ENCODE measurements at regions not wholly inside any gene's neighbourhood (a gene's known extent, or its start where the extent isn't known, plus 50 kb on each side); places are given as distances from the start of the nearest gene placed in this dataset.

DNA sequence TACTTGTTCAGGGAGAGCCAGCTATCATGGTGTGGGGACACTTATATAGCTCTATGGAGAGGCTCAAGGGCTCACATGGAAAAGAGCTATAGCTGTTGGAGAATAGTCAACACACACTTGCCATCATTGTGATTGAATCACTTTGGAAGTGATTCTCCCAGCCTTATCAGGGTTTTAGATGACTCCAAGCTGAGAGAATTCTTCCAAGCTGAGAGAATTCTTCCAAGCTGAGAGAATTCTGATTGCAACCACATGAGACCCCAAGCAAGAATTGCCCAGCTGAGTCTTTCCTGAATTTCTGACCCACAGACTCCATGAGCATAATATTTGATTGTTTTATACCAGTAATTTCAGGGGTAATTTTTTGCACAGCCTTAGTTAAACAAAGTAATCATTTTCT is 1318.3 kb upstream of the RAG2 start:
- no peak overlapping the region for H4K91ac ChIP-seq (ENCODE audit: insufficient read length, low read depth, low read length)
- no peak overlapping the region for H2BK15ac ChIP-seq (ENCODE audit: low read depth, low read length)
- H4K20me1 ChIP-seq (ENCODE audit: control insufficient read depth, insufficient read depth, insufficient read length), result no peaks in the 10 kb centered on the region
- H3K79me2 ChIP-seq (ENCODE audit: insufficient read depth, low read length), result no peaks in the 10 kb centered on the region
- TF ChIP-seq, protein P1, sequence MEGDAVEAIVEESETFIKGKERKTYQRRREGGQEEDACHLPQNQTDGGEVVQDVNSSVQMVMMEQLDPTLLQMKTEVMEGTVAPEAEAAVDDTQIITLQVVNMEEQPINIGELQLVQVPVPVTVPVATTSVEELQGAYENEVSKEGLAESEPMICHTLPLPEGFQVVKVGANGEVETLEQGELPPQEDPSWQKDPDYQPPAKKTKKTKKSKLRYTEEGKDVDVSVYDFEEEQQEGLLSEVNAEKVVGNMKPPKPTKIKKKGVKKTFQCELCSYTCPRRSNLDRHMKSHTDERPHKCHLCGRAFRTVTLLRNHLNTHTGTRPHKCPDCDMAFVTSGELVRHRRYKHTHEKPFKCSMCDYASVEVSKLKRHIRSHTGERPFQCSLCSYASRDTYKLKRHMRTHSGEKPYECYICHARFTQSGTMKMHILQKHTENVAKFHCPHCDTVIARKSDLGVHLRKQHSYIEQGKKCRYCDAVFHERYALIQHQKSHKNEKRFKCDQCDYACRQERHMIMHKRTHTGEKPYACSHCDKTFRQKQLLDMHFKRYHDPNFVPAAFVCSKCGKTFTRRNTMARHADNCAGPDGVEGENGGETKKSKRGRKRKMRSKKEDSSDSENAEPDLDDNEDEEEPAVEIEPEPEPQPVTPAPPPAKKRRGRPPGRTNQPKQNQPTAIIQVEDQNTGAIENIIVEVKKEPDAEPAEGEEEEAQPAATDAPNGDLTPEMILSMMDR (conservative IDR thresholded peaks at IDR 0.05), result no peak
- H3K27me3 Mint-ChIP-seq (ENCODE audit: low read depth), result no peaks in the 10 kb centered on the region
- no peak for DNase-seq
- no peaks in the 10 kb centered on the region; the same call in 1 of the 2 replicates for H3K4me1 ChIP-seq (ENCODE audit: insufficient read depth, low read length)
- no peak overlapping the region for H3K4me2 ChIP-seq (ENCODE audit: insufficient read depth, insufficient read length, low read length)
- H3K23ac ChIP-seq (ENCODE audit: insufficient read length, low read depth, low read length), result no peak overlapping the region
- H3K27ac Mint-ChIP-seq, result no peak overlapping the region
- no peaks in the 10 kb centered on the region for H3K9me3 ChIP-seq (ENCODE audit: control insufficient read depth, low read depth, low read length)
- peaks cover 7 to 12% of the 10 kb centered on the region in 2 experiments for H3K4me1 Mint-ChIP-seq
- no peak overlapping the region for H2AK5ac ChIP-seq (ENCODE audit: insufficient read length, low read length)
- H3K9me3 Mint-ChIP-seq, result no peaks in the 10 kb centered on the region; a peak in 2 of 5 replicates
- H3K9ac ChIP-seq (ENCODE audit: extremely low read depth, insufficient read length, low read length), result no peak overlapping the region
- H3K56ac ChIP-seq (ENCODE audit: insufficient read length, low read depth, low read length), result no peak overlapping the region
- H3K79me1 ChIP-seq (ENCODE audit: insufficient read depth, low read depth, low read length, poor library complexity, severe bottlenecking), result no peaks in the 10 kb centered on the region
- H3K27me3 ChIP-seq (ENCODE audit: insufficient read depth, low read length), result no peaks in the 10 kb centered on the region
- H2BK5ac ChIP-seq (ENCODE audit: insufficient read length, low read length), result no peak overlapping the region
- no peak overlapping the region for H3K14ac ChIP-seq (ENCODE audit: insufficient read depth, low read length)
- no peak overlapping the region for H3K18ac ChIP-seq (ENCODE audit: insufficient read length, low read depth, low read length)
- H3K27ac ChIP-seq (ENCODE audit: insufficient read length, low read depth, low read length), result no peak overlapping the region
- H3T11ph ChIP-seq (ENCODE audit: low read length), result no peak overlapping the region
- no peak overlapping the region for H4K5ac ChIP-seq (ENCODE audit: insufficient read length, low read depth, low read length)
- no peak overlapping the region for H2BK12ac ChIP-seq (ENCODE audit: insufficient read length, low read depth, low read length)
- peaks cover 0 to 2% (median 0%) of the 10 kb centered on the region in 3 experiments; a peak in 1 of 7 replicates for H3K36me3 Mint-ChIP-seq (ENCODE audit: insufficient read depth in 1 of 3, low read depth in 3 of 3)
- H3K4me3 Mint-ChIP-seq, result no peak overlapping the region
- no peak overlapping the region for H3K4ac ChIP-seq (ENCODE audit: low read depth, low read length)
- no peak overlapping the region for H2BK120ac ChIP-seq (ENCODE audit: low read depth, low read length, poor library complexity, severe bottlenecking)
- no peaks in the 10 kb centered on the region for H3K23me2 ChIP-seq (ENCODE audit: insufficient read length, low read depth, low read length, poor library complexity, severe bottlenecking)
- H4K8ac ChIP-seq (replicated peaks; ENCODE audit: insufficient read length, low read depth, low read length), result no peak overlapping the region
- no peak overlapping the region for H2AFZ ChIP-seq (ENCODE audit: low read length)
- H2BK20ac ChIP-seq (ENCODE audit: low read depth, low read length, poor library complexity, severe bottlenecking), result no peak overlapping the region
